Prostate gland (tissue), 2 donors: ENCODE measurements at regions not wholly inside any gene's neighbourhood (a gene's known extent, or its start where the extent isn't known, plus 50 kb on each side); places are given as distances from the start of the nearest gene placed in this dataset.

Experiments used
- CTCF ChIP-seq, 4 experiments: fragments of 200-600 bp in 2 of 4; fragments of 450-650 bp in 2 of 4; sonication (generic) in 2 of 4; IDR thresholded peaks; 1 replicate in 3 of 4; 2 replicates in 1 of 4; pipeline ENCODE4 v1.5.1; 2016 to 2019; ENCODE audit warnings: antibody characterized with exemption in 4 of 4, mild to moderate bottlenecking in 2 of 4, moderate library complexity in 2 of 4
- POLR2A ChIP-seq: fragments of 450-650 bp; IDR thresholded peaks from one replicate; pipeline ENCODE4 v1.6.1; 2016; ENCODE audit warnings: antibody characterized with exemption, mild to moderate bottlenecking
- POLR2AphosphoS5 ChIP-seq: sonication (generic); formaldehyde crosslinking; IDR thresholded peaks from one replicate; pipeline ENCODE4 v1.6.1; 2017; ENCODE audit warnings: antibody characterized with exemption

GRCh38 chr4:106471151-106471550 is 102.6 kb upstream of the GIMD1 start:
- TF ChIP-seq CTCF (IDR thresholded peaks at IDR 0.05) (no peak), POLR2A (no peak), POLR2AphosphoS5 (no peak)
